GM18868 (cell line): ENCODE measurements at regions not wholly inside any gene's neighbourhood (a gene's known extent, or its start where the extent isn't known, plus 50 kb on each side); places are given as distances from the start of the nearest gene placed in this dataset.
"Not testable (repeated sequence)": the region's sequence is repeated elsewhere in the genome, so short reads cannot be mapped to it uniquely, and the experiment has no call there.

Source experiments
- ATAC-seq: cut with Tn5 transposase; IDR thresholded peaks from one replicate; pipeline ENCODE4 v1.9.1; 2021; ENCODE audit warnings: mild to moderate bottlenecking, moderate library complexity; ENCODE audit not compliant: unreplicated experiment

- peak; percentile 59 for ATAC-seq
These were observed 138.4 kb downstream of the UCK2 start for GRCh38 chr1:165965857-165966256.

- not testable (repeated sequence) for ATAC-seq
These were observed 142.0 kb downstream of the UCK2 start for GRCh38 chr1:165969366-165969765.

DNA sequence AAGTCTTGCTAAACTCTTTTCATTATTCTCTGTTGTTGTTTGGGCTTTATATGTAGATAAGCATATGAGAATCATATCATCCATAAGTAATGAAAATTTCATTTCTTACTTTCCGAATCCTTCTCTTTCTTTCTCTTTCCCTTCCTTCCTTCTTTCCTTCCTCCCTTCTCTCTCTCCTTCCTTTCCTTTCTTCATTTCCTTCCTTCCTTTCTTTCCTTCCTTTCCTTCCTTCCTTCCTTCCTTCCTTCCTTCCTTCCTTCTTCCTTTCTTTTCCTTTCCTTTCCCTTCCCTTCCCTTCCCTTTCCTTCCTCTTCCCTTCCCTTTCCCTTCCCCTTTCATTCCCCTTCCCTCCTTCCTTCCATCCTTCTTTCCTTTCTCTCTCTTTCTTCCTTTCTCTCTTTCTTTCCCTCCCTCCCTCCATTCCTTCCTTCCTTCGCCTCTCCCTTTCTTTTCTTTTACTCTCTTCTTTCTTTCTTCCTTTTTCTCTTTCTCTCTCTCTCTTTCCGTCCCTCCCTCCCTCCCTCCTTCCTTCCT is 147.3 kb downstream of the UCK2 start:
- no peak for ATAC-seq

GRCh38 chr1:165988275-165988674 is 160.9 kb downstream of the UCK2 start:
- ATAC-seq: no peak

GRCh38 chr1:165988817-165989216 is 161.4 kb downstream of the UCK2 start:
- ATAC-seq: peak; percentile 80

DNA sequence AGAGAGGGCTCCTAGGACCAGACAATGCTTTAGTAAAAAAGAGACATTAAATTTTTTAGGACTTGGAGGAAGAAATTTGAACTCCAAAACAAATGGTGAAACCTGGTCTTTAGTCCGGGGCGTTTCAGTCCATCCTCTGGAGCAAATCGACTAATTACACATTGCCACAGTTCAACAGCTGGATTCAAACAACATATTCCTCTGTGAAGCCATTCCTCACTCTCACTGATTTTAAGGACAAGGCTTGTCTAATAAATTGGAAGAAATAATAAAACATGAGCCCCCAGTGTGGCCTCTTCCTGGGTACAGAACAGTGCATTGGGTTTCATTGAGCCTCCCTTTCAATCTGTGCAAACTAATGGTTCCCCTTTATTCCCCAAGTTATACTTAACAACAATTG is 165.1 kb downstream of the UCK2 start:
- ATAC-seq: no peak

DNA sequence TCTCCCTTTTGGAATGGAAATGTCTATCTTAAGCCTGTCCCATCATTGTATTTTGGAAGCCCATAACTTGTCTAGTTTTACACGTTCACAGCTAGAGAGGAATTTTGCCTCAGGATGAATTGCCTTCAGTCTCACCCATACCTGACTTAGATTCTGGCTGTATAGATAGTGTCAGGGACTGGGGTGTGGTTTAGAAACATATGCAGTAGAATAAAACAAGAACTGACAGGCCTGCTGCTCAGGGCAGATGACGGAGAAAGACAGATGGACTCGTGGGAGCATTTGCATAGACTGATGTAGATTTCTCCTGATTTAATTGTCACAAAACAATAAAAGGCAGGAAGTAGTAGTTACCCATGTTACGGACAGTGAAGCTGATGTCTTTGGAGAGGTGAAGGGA is 166.7 kb downstream of the UCK2 start:
- ATAC-seq: no peak

DNA sequence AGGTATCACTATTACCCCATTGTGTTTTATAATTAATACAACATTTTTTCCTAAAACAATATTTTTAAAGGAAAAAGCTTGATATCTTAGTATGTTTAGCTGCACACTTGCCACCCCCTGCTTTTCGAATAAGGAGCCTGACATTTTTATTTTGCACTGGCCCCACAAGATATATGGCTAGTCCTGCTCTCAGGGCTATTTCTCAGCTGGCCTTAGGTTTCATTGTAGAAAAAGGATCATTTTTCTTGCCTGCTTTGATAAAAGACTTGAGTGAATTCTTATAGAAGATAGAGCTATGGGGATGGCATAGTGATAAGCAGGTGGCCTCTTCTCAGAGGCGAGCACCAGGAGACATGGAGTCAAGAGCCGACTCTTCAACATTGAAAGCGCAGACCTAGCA is 167.0 kb downstream of the FAM78B start:
- no peak for ATAC-seq

- ATAC-seq: no peak
These were observed 159.6 kb downstream of the FAM78B start for GRCh38 chr1:166007176-166007575.

- ATAC-seq: peak; percentile 82
These were observed 153.6 kb downstream of the FAM78B start for GRCh38 chr1:166013232-166013631.

DNA sequence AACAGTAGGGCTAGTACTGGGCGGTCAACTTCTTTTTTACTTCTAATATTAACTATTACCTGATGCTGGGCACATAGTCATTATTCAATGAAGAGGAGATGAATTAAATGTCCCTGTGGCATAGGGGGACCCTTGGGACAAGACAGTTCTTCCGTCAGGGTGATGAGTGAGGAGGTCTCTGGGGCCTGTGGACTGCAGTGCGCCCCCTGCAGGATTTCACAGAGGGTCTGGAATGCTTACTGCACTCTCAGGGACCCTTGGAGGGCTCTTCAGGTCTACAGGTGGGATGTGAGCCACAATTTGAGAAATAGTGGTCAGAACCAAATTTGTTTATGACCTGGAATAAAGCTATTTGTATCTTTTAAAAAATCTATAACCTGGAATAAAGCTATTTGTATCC is 149.4 kb downstream of the FAM78B start:
- ATAC-seq: no peak
